ENCODE measurements at regions not wholly inside any gene's neighbourhood (a gene's known extent, or its start where the extent isn't known, plus 50 kb on each side); places are given as distances from the start of the nearest gene placed in this dataset.

DNA sequence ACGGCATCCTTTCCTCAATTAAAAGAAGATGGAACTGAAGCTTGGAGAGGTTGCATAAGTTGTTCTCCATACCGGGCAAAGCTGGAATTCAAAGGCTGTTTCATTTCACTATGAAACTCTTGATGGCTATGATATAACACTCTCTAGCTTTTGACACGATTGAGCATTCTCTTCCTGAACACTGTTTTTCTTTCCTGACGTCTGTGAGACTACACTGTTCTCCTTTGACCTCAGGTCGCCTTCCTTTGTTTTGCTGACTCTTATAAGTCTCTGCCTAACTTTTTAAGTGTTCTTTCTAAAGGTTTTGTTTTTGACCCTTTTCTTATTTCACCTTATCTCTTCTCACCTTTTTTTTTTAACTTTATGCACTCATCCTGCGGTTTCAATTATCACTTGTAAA, 261.8 kb upstream of the LINC00305 start:
- no peak overlapping the region for H3K27ac ChIP-seq
- no peak overlapping the region for H3K4me3 ChIP-seq
- no peak for TF ChIP-seq POLR2A (IDR thresholded peaks at IDR 0.05)
- TF ChIP-seq CTCF (IDR thresholded peaks at IDR 0.05) = no peak
- DNase-seq = no peak
- intact Hi-C loops (cut with DNase I; ENCODE audit: low total_unique reads) = no loop called here
- no peaks in the 10 kb centered on the region for H3K27me3 ChIP-seq
- no peaks in the 10 kb centered on the region for H3K36me3 ChIP-seq
- H3K4me1 ChIP-seq = no peaks in the 10 kb centered on the region
- no peaks in the 10 kb centered on the region for H3K9me3 ChIP-seq

DNA sequence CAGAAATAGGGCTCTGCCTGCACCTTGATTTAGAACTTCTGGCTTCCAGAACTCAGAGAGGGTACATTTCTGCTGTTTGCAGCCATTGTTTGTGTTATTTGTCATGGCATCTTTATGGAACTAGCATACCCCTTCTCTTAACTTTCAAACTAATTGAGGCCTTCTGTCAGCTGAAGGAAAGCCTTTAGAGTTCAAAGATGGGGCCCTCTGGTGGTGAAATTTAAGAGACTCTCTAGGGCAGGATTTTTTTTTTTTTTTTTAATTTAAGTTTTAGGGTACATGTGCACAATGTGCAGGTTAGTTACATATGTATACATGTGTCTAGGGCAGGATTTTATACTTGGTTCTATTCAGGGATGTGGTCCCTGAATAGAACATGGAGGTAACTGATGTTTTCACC, 260.6 kb upstream of the LINC00305 start:
- no peaks in the 10 kb centered on the region for H3K27me3 ChIP-seq
- TF ChIP-seq CTCF (IDR thresholded peaks at IDR 0.05) = no peak
- TF ChIP-seq POLR2A (IDR thresholded peaks at IDR 0.05) = no peak
- intact Hi-C loops (cut with DNase I; ENCODE audit: low total_unique reads) = no loop called here
- DNase-seq = no peak
- H3K4me1 ChIP-seq = no peaks in the 10 kb centered on the region
- no peak overlapping the region for H3K4me3 ChIP-seq
- H3K36me3 ChIP-seq = no peaks in the 10 kb centered on the region
- H3K9me3 ChIP-seq = no peaks in the 10 kb centered on the region
- no peak overlapping the region for H3K27ac ChIP-seq

- intact Hi-C loops (cut with DNase I; ENCODE audit: low total_unique reads) = no loop called here
- no peak for DNase-seq
- TF ChIP-seq POLR2A (IDR thresholded peaks at IDR 0.05) (no peak), CTCF (IDR thresholded peaks at IDR 0.05) (no peak)
- H3K27me3 ChIP-seq = no peaks in the 10 kb centered on the region
- H3K4me1 ChIP-seq = no peaks in the 10 kb centered on the region
- H3K27ac ChIP-seq = no peak overlapping the region
- no peaks in the 10 kb centered on the region for H3K36me3 ChIP-seq
- no peak overlapping the region for H3K4me3 ChIP-seq
- no peaks in the 10 kb centered on the region for H3K9me3 ChIP-seq
Measured at GRCh38 chr18:64407606-64408005, 258.7 kb upstream of the LINC00305 start.

DNA sequence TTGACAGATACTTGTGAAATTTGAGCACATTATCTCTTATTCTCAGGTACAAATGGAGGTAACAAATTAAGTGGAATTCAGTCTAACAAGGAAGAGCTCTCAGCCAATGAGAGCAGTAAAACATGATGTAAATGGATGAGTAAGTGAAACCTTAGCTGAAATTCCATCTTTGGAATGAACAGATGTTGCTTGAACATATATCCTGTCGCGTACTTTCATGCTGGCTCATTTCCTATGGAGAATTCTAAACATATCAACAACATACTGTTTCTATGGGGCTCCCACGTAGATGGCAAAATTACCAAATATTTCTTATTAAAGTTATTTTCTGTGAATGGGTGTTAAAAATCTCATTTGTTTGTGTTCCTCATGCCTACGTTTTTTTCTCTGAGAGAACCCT, 256.3 kb upstream of the LINC00305 start:
- H3K9me3 ChIP-seq = no peaks in the 10 kb centered on the region
- H3K4me1 ChIP-seq = no peaks in the 10 kb centered on the region
- DNase-seq = no peak
- H3K27ac ChIP-seq = no peak overlapping the region
- intact Hi-C loops (cut with DNase I; ENCODE audit: low total_unique reads) = no loop called here
- no peaks in the 10 kb centered on the region for H3K27me3 ChIP-seq
- H3K36me3 ChIP-seq = no peaks in the 10 kb centered on the region
- H3K4me3 ChIP-seq = no peak overlapping the region
- TF ChIP-seq POLR2A (IDR thresholded peaks at IDR 0.05) (no peak), CTCF (IDR thresholded peaks at IDR 0.05) (no peak)

- intact Hi-C loops (cut with DNase I; ENCODE audit: low total_unique reads) = no loop called here
- no peaks in the 10 kb centered on the region for H3K9me3 ChIP-seq
- no peaks in the 10 kb centered on the region for H3K4me1 ChIP-seq
- H3K27ac ChIP-seq = no peak overlapping the region
- H3K36me3 ChIP-seq = no peaks in the 10 kb centered on the region
- no peak for DNase-seq
- H3K27me3 ChIP-seq = no peaks in the 10 kb centered on the region
- TF ChIP-seq CTCF (IDR thresholded peaks at IDR 0.05) = no peak
- no peak for TF ChIP-seq POLR2A (IDR thresholded peaks at IDR 0.05)
- no peak overlapping the region for H3K4me3 ChIP-seq
Measured at GRCh38 chr18:64403784-64404503, 255.1 kb upstream of the LINC00305 start.
